ENCODE measurements at regions not wholly inside any gene's neighbourhood (a gene's known extent, or its start where the extent isn't known, plus 50 kb on each side); places are given as distances from the start of the nearest gene placed in this dataset.
A peak's percentile ranks its signal among the peaks of the same experiment; 100 is the strongest.
"Not testable (repeated sequence)": the region's sequence is repeated elsewhere in the genome, so short reads cannot be mapped to it uniquely, and the experiment has no call there.

GRCh38 chr11:55431541-55431940 is 63.8 kb downstream of the OR4A15 start:
- not testable (repeated sequence) for DNase-seq

GRCh38 chr11:55457641-55458040 is 89.9 kb downstream of the OR4A15 start:
- DNase-seq: no peak

DNA sequence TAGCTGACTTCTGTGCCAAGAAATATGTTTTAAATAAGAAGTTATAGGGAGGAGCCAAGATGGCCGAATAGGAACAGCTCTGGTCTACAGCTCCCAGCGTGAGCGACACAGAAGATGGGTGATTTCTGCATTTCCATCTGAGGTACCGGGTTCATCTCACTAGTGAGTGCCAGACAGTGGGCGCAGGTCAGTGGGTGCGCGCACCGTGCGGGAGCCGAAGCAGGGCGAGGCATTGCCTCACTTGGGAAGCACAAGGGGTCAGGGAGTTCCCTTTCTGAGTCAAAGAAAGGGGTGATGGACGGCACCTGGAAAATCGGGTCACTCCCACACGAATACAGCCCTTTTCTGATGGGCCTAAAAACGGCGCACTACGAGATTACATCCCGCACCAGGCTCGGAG is 92.1 kb downstream of the OR4A15 start:
- not testable (repeated sequence) for DNase-seq

DNA sequence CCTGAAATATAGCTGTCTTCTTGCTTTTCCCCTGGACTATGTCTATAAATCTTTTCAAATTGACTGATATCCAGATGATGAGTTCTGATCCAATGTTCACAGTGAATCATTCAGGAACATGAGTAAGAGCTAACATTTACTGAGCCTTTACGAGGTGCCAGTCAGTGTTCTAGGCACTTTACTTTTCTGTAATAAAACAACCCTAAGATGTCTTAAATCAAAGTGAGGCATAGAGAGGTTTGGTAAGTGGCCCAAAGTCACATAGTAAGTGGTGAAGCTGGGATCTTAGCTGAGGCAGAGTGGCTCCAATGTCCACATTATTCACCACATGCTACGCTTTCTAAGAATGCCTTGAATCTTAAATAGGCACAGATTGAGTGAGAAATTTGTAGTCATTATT is 79.9 kb upstream of the OR4C15 start:
- DNase-seq: no peak

- DNase-seq: no peak
These were observed 72.9 kb upstream of the OR4C15 start for GRCh38 chr11:55481416-55481815.

DNA sequence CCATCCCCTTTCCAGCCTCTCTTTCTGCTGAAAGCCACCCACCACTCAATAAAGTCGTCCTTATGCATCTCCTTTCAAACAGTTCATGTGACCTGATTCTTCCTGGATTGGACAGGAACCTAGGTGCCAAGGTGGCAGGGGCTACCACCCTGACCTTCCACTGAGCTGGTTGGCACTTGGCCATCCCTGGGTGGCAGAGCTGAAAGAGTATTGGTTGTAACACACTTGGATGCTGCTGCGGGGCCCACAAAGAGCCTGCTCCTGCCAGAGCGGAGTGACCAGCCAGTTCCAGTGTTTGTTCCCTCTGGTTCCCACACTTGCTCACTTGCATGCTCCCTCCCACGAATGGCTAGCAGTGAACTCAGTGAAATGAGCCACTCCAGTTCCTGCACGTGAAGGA is 57.2 kb upstream of the OR4C15 start:
- DNase-seq: no peak

DNA sequence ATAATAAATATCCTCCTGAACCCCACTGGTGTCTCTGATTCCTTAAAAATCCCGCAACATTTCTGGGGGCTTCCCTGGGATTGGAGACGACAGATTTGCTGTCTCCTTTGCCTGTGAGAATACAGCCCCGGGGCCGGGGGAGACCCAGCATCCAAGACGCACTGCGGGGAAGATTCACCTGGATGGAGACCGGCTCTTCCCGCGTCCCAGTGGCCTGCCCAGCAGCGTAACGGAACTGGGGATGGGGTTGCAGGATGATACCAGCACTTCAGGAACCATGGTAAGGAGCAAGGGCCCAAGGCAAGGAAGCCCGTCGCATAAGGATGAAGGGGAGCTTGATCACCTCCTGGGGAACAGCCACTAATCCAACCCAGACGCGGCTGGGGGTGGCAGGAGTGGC is 53.3 kb upstream of the OR4C15 start:
- DNase-seq: no peak

GRCh38 chr11:55503449-55503848 is 50.8 kb upstream of the OR4C15 start:
- peak; percentile 20 for DNase-seq
